GM21515 (cell line): ENCODE measurements at regions not wholly inside any gene's neighbourhood (a gene's known extent, or its start where the extent isn't known, plus 50 kb on each side); places are given as distances from the start of the nearest gene placed in this dataset.

Experiments used
- ATAC-seq: cut with Tn5 transposase; IDR thresholded peaks from one replicate; pipeline ENCODE4 v1.9.1; 2021; ENCODE audit not compliant: unreplicated experiment

- ATAC-seq = no peak
Observed at GRCh38 chr9:79353856-79354520, 217.8 kb upstream of the TLE4 start.

- ATAC-seq = no peak
Observed at GRCh38 chr9:79357194-79357593, 214.6 kb upstream of the TLE4 start.

- ATAC-seq = no peak
Observed at GRCh38 chr9:79357616-79358015, 214.1 kb upstream of the TLE4 start.

GRCh38 chr9:79360387-79361347 lies 211.1 kb upstream of the TLE4 start:
- no peak for ATAC-seq

GRCh38 chr9:79362100-79363081 lies 209.4 kb upstream of the TLE4 start:
- no peak for ATAC-seq

GRCh38 chr9:79369676-79370075 lies 202.1 kb upstream of the TLE4 start:
- no peak for ATAC-seq

GRCh38 chr9:79371301-79371700 lies 200.5 kb upstream of the TLE4 start:
- ATAC-seq = no peak

- ATAC-seq = no peak
Observed at GRCh38 chr9:79371948-79372555, 199.7 kb upstream of the TLE4 start.

GRCh38 chr9:79377339-79377855 lies 194.4 kb upstream of the TLE4 start:
- ATAC-seq = no peak

GRCh38 chr9:79378107-79378506 lies 193.7 kb upstream of the TLE4 start:
- no peak for ATAC-seq

GRCh38 chr9:79382044-79382443 lies 189.7 kb upstream of the TLE4 start:
- ATAC-seq = no peak

GRCh38 chr9:79382458-79382857 lies 189.3 kb upstream of the TLE4 start:
- ATAC-seq = no peak

GRCh38 chr9:79383096-79383495 lies 188.7 kb upstream of the TLE4 start:
- no peak for ATAC-seq

GRCh38 chr9:79384091-79384490 lies 187.7 kb upstream of the TLE4 start:
- no peak for ATAC-seq

GRCh38 chr9:79384501-79384900 lies 187.3 kb upstream of the TLE4 start:
- ATAC-seq = no peak

GRCh38 chr9:79387101-79387835 lies 184.5 kb upstream of the TLE4 start:
- ATAC-seq = no peak

GRCh38 chr9:79390077-79390698 lies 181.6 kb upstream of the TLE4 start:
- no peak for ATAC-seq

- ATAC-seq = no peak
Observed at GRCh38 chr9:79390781-79391770, 180.7 kb upstream of the TLE4 start.
